ENCODE measurements at regions not wholly inside any gene's neighbourhood (a gene's known extent, or its start where the extent isn't known, plus 50 kb on each side); places are given as distances from the start of the nearest gene placed in this dataset.
"Not testable (repeated sequence)": the region's sequence is repeated elsewhere in the genome, so short reads cannot be mapped to it uniquely, and the experiment has no call there.

- no peak for DNase-seq (ENCODE audit: low read depth)
Measured at GRCh38 chr12:83473408-83474095, 786.8 kb downstream of the TMTC2 start.

- no peak for DNase-seq (ENCODE audit: low read depth)
Measured at GRCh38 chr12:83472772-83473171, 786.1 kb downstream of the TMTC2 start.

- no peak for DNase-seq (ENCODE audit: low read depth)
Measured at GRCh38 chr12:83472350-83472749, 785.6 kb downstream of the TMTC2 start.

GRCh38 chr12:83471341-83471740, 784.6 kb downstream of the TMTC2 start:
- DNase-seq (ENCODE audit: low read depth), result no peak

GRCh38 chr12:83470749-83471148, 784.0 kb downstream of the TMTC2 start:
- DNase-seq (ENCODE audit: low read depth), result no peak

GRCh38 chr12:83468988-83469908, 782.5 kb downstream of the TMTC2 start:
- no peak for DNase-seq (ENCODE audit: low read depth)

GRCh38 chr12:83465632-83466031, 778.9 kb downstream of the TMTC2 start:
- DNase-seq (ENCODE audit: low read depth), result no peak

- no peak for DNase-seq (ENCODE audit: low read depth)
Measured at GRCh38 chr12:83462419-83462818, 775.7 kb downstream of the TMTC2 start.

GRCh38 chr12:83461336-83461935, 774.7 kb downstream of the TMTC2 start:
- no peak for DNase-seq (ENCODE audit: low read depth)

- DNase-seq (ENCODE audit: low read depth), result no peak
Measured at GRCh38 chr12:83451189-83451588, 764.5 kb downstream of the TMTC2 start.

- DNase-seq (ENCODE audit: low read depth), result no peak
Measured at GRCh38 chr12:83434600-83434999, 747.9 kb downstream of the TMTC2 start.

- DNase-seq (ENCODE audit: low read depth), result no peak
Measured at GRCh38 chr12:83432176-83432719, 745.5 kb downstream of the TMTC2 start.

- not testable (repeated sequence) for DNase-seq (ENCODE audit: low read depth)
Measured at GRCh38 chr12:83427586-83428136, 741.0 kb downstream of the TMTC2 start.

GRCh38 chr12:83414981-83415380, 728.3 kb downstream of the TMTC2 start:
- no peak for DNase-seq (ENCODE audit: low read depth)

- no peak for DNase-seq (ENCODE audit: low read depth)
Measured at GRCh38 chr12:83408851-83409250, 722.1 kb downstream of the TMTC2 start.

- no peak for DNase-seq (ENCODE audit: low read depth)
Measured at GRCh38 chr12:83408146-83408545, 721.4 kb downstream of the TMTC2 start.

GRCh38 chr12:83404521-83404920, 717.8 kb downstream of the TMTC2 start:
- DNase-seq (ENCODE audit: low read depth), result no peak

GRCh38 chr12:83390186-83390585, 703.5 kb downstream of the TMTC2 start:
- no peak for DNase-seq (ENCODE audit: low read depth)

- DNase-seq (ENCODE audit: low read depth), result no peak
Measured at GRCh38 chr12:83389237-83389996, 702.7 kb downstream of the TMTC2 start.

GRCh38 chr12:83388551-83388950, 701.8 kb downstream of the TMTC2 start:
- DNase-seq (ENCODE audit: low read depth), result no peak

GRCh38 chr12:83386527-83387264, 700.0 kb downstream of the TMTC2 start:
- DNase-seq (ENCODE audit: low read depth), result no peak
